NCI-H2227 (cell line): ENCODE measurements at regions not wholly inside any gene's neighbourhood (a gene's known extent, or its start where the extent isn't known, plus 50 kb on each side); places are given as distances from the start of the nearest gene placed in this dataset.
"Not testable (repeated sequence)": the region's sequence is repeated elsewhere in the genome, so short reads cannot be mapped to it uniquely, and the experiment has no call there.

Experiments used
- DNase-seq: peaks from one replicate; lab custom pipeline; 2025; ENCODE audit not compliant: unreplicated experiment; lab: John Stamatoyannopoulos, UW

DNA sequence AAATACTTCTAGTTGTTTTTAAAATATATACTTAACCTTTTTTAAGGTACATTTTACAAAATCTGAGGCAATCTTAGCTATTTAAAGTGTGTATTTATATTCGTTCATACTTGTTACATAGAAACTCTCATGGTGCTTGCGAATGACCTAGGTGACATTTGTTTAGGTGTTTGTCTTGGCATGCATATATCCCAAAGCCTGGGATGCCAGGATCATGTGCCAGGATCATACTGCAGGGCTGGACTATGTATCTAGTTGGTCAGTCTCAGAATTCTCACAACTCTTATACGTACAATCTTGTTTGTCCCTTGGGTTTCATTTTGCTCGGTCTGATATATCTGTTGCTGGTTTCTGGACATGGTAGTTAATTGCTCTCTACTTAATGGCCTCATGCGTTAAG, 109.9 kb upstream of the WIPF3 start:
- DNase-seq, result not testable (repeated sequence)

DNA sequence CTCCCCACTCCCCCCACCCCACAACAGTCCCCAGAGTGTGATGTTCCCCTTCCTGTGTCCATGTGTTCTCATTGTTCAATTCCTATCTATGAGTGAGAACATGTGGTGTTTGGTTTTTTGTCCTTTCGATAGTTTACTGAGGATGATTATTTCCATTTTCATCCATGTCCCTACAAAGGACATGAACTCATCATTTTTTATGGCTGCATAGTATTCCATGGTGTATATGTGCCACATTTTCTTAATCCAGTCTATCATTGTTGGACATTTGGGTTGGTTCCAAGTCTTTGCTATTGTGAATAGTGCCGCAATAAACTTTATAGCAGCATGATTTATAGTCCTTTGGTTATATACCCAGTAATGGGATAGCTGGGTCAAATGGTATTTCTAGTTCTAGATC, 106.6 kb upstream of the WIPF3 start:
- not testable (repeated sequence) for DNase-seq

DNA sequence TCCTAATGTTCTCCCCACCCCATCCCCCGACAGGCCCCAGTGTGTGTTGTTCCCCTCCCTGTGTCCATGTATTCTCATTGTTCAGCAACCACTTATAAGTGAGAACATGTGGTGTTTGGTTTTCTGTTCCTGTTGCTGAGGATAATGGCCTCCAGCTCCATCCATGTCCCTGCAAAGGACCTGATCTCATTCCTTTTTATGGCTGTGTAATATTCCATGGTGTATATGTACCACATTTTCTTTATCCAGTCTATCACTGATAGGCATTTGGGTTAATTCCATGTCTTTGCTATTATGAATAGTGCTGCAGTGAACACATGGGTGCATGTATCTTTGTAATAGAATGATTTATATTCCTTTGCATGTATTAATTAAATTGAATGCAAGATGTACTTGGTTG, 104.8 kb upstream of the WIPF3 start:
- not testable (repeated sequence) for DNase-seq

DNA sequence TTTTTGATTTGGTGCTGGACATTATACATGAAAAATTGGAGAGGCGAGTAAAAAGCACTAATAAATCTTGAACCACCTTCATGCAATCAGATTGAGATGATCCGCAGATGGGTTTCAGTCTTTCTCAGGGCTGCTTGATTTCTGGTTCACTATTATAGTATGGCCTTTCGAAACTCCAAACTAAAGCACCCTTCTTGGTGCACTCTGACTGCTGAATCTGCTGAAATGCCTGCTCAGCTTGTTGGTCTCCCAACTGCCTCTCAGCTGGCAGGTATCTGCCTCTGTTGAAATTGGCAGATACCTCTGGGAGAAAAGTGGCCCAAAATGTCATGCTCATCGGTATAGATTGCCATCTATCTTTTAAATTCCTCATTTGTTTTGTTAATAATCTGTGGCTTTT, 102.5 kb upstream of the WIPF3 start:
- DNase-seq, result not testable (repeated sequence)

DNA sequence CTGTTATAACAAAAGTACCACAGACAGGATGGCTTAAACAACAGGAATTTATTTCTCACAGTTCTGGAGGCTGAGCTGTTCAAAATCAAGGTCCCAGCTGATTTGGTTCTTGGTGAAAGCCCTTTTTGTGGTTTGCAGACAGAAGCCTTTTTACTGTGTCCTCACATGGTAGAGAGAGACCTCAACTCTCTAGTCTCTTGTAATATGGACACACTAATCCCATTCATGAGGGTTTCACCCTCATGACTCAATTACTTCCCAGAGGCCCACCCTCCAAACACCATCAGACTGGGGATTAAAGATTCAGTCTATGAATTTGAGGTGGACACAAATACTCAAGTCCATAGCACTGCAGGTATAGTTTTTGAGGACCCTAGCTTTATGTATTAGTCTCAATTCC, 97.3 kb upstream of the WIPF3 start:
- not testable (repeated sequence) for DNase-seq

DNA sequence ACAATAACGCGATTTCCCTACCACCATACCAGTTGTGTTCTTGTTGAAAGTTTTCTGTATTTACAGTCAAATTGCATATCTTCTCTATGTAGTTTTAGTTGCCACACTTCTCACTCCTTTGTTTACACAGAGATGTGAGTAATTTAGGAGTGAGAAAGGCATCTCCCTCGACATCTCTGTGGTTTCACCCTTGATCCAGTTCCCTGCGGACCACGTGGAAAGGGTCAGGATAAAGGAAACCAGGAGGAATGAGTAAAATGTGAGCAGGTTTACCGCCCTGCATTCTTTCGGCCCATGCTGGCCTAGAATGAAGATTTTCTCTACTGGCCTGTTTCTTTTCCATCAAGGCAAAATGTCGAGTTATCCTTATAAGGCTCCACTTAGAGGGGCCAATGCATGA, 83.2 kb upstream of the WIPF3 start:
- not testable (repeated sequence) for DNase-seq

DNA sequence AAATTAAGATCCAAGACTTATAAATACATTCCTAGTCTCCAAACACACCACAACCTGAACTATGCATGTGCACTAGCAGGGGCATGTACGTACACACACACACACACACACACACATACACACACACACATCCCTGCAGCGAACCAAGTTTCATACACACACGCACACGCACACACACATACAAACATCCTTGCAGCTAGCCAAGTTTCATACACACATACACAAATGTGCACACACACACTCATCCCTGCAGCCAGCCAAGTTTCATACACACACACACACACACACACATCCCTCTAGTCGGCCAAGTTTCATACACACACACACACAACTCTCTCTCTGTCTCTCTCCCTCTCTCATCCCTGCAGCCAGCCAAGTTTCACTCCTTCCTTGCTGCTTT, 82.7 kb upstream of the WIPF3 start:
- DNase-seq, result no peak

DNA sequence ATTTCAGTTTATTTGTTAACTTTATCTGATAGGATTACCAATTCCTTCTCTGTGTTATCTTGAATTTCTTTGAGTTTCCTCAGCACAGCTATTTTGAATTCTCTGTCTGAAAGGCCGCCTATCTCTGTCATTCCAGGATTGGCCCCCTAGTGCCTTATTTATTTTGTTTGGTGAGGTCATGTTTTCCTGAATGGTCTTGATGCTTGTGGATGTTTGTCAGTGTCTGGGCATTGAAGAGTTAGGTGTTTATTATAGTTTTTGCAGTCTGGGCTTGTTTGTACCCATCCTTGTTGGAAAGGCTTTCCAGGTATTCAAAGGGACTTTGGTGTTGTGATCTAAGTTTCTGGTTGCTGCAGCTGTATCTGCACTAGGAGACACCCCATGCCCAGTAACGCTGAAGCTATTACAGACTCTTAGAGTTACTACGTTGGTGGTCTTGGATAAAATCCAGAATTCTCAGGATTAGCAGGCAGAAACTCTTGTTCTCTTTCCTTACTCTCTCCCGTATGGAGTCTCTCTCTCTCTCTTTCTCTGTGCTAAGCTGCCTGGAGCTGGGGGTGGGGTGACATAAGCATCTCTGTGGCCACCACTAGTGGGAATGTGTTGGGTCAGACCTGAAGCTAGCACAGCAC, 76.7 kb upstream of the WIPF3 start:
- not testable (repeated sequence) for DNase-seq

DNA sequence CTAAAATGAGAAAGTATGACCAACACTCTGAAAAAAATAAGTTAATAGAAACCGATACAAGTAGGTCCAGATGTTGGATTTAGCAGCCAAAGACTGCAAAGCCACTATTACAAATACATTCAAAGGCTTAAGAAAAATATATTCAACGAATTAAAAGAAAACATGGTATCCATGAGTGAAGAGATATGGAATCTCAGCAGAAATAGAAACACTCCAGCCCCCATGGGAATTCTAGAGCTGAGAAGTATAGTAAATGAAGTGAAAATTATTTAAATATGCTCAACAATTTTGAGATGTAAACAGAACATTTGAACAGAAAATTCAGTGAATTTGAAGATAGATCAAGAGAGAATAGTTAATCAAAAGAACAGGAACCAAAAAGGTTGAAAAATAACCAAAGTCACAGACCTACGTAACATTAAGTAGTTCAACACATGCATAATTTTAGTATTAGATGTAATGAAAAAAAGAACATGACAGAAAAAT, 72.0 kb upstream of the WIPF3 start:
- DNase-seq, result no peak

DNA sequence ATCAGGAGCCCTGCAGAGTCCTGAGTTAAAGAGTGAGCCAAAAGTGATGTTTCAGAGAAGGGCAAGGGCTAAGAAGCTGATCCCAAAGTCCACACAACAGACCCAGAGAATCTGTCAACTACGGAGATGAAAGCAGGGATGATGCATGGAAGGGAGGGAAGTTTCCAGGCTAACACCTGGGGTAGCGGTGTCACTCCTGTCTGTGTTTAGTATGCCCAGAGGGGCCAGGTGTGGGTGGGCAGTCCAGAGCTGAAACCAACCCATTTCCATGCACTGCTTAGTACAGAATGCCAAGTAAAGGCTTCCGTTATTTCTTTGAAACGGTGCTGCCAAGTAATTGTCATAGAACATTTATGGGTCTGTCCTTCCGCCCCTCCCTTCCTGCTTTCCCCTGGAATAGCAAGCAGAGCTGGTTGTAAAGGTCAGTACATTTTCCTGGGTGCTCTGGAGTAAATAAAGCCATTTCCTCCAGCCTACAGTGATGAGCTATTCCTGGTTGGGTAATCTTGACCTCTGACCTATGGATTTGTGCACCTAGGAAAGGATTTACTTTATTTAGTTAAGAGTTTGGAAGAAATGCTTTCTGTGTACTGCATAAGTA, 58.6 kb upstream of the WIPF3 start:
- not testable (repeated sequence) for DNase-seq

DNA sequence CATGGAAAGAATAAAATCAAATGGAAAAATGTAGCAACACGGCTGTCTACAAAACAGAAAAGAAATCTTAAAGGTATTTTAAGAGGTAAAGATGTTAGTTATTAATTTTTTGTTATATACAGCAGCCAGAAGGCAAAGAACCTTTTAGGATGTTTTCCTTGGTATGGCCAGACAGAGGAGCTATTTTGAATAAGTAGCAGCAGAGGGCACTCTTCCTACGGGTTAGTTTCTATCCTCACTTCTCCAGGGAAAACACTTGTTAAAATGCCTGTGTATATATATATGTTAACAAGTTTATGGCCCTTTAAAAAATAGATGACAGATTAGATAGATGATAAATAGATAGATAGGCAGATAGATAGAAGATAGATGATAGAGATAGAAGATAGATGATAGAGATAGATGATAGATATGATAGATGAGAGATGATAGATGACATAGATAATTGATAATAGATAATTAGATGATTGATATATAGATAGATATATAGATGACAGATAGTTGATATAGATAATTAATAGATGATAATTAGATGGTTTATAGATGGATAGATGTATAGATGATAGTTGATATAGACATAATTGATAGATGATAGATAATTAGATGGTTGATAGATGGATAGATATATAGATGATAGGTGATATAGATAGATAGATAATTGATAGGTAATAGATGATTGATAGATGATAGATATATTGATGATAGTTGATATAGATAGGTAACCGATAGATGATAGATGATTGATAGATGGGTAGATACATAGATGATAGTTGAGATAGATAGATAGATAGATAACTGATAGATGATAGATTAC, 57.8 kb upstream of the WIPF3 start:
- DNase-seq, result peak; percentile 53

DNA sequence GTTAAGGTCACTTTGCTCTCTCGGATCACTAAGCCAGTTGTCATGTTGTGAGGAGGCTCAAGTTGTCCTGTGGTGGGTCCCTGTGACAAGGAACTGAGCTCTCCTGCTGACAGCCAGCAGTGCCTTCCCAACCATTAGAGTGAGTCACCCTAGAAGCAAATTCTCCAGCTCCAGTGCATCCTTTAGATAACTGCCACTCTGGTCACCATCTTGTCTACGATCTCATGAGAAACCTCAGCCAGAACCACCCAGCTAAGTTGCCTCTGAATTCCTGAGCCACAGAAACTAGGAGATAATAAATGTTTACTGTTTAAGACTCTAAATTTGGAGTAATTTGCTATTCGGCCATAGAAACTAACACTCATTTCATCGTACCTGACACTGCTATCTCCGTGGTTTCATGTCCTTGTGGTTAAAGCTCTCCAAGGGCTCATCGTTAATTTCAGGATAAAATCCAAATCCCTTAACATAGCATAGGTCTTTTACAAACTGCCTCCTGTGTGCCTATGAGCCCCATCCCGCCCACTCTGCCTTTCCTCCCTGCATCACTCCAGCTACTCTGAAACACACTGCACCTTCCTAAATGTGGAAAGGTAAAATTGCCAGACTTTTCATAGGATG, 56.5 kb upstream of the WIPF3 start:
- DNase-seq, result no peak

DNA sequence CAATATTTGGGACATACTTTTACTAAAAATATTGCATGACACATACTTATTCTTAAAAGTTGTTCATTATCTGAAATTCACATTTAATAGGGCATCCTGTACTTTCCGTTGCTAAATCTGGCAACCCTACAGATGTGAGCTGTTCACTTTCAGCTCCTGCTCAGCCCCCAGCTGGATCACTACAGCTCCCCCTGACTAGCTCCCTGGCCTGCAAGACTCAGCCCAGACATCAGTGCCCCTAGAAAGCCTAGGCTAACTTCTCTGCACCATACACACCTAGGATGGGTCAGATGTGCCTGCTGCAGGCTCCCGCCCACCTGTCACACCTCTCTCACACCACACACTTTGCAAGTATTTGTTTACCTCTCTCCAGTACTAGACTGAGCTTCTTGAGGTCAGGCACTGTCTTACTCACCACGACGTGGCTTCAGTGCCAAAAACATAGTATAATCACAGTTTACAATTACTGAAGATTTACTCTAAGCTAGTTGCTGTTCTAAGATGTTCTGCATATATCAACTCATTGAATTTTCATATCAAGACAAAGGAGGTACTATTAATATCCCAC, 55.9 kb upstream of the WIPF3 start:
- DNase-seq, result not testable (repeated sequence)

DNA sequence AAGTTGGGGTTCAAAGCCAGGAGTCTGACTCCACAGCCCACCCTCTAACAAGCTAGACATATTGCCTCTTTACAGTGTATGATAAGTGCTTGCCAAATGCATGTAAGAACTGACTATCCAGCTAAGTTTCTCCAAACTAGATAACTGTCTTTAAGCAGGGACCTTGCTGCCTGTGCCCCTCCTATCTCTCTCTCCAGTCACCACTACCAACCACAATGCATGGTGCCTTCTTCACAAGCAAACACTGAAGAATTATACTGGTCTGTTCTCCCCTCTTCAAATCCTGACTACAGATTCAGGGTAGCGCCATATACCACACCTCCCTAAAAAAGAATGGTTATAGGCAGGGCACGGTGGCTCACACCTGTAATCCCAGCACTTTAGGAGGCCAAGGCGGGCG, 55.3 kb upstream of the WIPF3 start:
- DNase-seq, result not testable (repeated sequence)

DNA sequence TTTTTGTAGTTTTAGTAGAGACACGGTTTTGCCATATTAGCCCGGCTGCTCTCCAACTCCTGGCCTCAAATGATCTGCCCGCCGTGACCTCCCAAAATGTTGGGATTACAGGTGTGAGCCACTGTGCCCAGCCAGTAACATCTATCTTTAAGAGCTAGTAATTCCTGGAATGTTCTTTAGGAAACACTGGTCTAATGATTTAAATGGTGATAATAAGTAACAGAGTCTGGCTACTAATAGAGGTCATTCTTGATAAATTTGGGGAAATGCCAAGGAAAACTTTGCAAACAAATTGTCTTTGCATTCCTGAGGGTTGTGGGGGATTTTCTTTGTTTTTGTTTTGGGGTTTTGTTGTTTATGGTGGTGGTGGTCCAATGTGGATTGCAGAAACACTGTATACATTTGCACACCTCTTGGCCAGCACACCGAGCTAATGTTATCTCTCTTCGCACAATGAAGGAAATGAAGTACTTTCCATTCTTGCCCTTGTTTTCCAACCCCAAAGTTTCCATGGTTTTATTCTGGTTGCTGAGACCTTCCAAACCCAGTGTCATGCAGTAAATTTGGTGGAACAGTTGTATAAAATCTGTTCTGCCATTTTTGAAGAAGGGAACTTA, 51.3 kb upstream of the WIPF3 start:
- no peak for DNase-seq
